COLO668 (cell line): ENCODE measurements at regions not wholly inside any gene's neighbourhood (a gene's known extent, or its start where the extent isn't known, plus 50 kb on each side); places are given as distances from the start of the nearest gene placed in this dataset.
A peak's percentile ranks its signal among the peaks of the same experiment; 100 is the strongest.

Experiments
- DNase-seq: peaks from one replicate; lab custom pipeline; 2025; ENCODE audit not compliant: unreplicated experiment; lab: John Stamatoyannopoulos, UW

GRCh38 chr10:111707076-111707475 is 476.5 kb downstream of the GPAM start:
- no peak for DNase-seq

- DNase-seq: no peak
Observed at GRCh38 chr10:111709603-111710002, 474.0 kb downstream of the GPAM start.

DNA sequence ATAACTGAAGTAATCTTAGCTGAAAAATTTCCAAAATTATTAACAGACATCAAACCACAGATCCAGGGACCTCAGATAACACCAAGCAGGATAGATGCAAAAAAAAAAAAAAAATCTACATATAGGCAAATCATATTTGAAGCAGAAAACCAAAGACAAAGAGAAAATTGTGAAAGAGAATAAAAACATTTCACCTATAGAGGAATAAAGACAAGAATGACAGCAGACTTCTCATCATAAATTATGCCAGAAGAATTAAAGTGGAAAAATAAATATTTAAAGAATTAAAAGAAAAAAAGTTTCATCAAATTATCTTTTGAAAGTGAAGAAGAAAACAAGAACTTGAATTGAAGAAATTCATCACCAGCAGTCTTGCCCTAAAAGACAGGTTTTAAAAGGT is 467.5 kb downstream of the GPAM start:
- no peak for DNase-seq

DNA sequence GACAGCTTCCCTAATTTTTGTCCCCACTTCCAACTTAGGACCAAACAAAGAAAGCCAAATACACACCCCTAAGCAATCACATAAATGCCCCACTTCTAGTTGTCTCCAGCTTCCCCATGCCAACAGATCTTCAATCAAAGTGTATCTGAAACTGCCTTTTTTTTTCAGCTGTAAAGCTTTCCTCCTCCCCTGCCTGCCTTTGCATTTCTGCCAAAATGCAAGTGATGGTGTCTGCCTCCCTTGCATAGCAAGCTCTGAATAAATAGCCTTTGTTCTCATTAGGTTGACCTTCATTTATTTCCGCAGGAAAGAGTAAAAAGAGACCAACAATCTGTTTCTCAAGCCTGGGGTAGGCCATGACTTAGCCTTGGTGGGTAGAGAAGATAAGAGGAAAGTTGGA is 459.4 kb downstream of the GPAM start:
- DNase-seq: no peak

- DNase-seq: no peak
Observed at GRCh38 chr10:111725050-111725449, 458.5 kb downstream of the GPAM start.

DNA sequence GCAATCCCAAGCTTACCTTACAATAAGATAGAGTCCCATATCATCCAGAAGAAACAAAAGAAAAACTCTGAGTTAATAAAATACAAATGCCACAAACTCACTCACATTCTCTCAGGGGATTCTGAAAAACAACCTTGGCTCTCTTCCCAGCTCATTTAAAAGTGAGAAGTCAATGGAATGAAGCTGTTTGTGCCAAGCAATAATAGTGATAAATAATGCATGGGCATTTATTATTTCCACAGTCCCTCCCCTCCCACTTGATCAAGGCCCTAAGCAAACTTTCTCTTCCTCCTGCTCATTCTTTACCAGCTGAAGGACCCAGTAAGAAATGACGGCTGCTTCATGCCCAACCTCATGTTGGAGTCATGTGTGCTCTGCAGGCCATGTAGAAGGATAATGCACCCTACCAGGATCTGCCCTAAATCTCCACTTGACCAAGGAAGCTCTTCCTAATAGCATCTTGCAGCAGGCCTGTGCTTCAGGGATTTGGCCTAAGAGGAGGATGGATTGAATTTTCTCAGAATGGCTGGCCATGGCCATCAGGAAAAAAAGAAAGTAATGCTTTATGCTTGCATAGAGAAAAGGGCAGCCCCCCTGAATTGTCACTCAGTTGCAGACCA is 451.3 kb downstream of the GPAM start:
- DNase-seq: no peak

DNA sequence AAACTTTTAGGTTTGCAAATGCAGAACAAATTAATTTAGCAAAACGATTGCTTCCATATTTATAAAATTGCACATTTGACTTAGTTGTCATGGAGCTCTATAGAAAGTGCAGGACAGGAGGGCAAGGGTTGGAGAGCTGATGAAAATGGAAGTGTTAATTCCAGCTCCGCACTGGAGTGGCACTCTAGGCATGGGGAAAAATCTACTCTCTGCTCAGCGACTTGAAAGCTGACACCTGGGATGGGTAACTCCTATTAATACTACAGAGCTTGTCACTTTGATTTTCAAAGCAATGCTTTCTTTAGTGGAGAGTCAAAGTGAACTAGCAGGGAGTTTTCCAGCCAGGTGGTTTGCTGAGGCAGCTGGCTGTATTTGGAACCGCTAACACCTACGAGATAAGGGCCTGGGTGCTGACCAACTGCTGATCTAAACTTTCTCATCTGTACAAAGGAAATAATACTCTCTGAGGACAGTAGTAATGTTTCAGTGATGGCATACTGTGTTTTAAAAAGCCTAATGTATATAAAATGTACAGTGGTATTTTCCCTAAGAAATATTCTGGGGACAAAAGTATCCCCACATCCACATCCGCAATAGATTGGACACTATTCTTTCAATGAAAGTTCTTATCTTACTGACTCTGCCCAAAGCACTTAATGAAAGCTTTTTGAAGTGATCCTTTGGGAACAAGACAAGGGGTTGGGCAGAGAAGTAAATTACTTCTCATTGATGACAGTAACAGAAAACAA is 444.3 kb downstream of the GPAM start:
- no peak for DNase-seq

DNA sequence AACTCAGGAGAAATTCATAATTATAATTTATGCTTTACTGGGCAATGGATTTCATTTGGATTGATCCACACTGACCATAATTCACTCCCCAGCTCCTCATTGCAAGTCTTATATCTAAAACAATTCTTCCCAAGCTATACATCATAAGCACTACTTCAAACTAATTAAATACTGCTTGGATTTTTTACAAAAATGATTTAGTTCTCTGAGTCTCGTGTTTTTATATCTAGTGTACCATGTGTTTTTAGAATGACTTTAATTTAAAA is 443.8 kb downstream of the GPAM start:
- no peak for DNase-seq

GRCh38 chr10:111745982-111746381 is 437.6 kb downstream of the GPAM start:
- no peak for DNase-seq

- DNase-seq: no peak
Observed at GRCh38 chr10:111747751-111748150, 435.8 kb downstream of the GPAM start.

DNA sequence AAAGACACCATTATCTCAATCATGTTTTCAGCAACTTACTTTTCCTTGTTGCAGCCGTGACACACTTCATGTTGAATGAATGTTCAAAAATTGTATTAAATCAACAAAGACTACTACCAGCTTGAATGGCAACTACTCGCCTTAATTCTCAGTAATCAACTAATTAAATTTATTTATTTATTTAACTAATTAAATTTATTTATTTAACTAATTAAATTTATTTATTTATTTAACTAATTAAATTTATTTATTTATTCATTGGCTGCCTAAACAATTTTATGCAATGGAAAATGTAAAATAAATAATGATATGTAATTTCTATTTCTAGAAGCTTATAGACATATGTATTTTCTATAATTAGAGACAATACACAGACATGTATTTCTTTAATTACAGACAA is 435.4 kb downstream of the GPAM start:
- no peak for DNase-seq

DNA sequence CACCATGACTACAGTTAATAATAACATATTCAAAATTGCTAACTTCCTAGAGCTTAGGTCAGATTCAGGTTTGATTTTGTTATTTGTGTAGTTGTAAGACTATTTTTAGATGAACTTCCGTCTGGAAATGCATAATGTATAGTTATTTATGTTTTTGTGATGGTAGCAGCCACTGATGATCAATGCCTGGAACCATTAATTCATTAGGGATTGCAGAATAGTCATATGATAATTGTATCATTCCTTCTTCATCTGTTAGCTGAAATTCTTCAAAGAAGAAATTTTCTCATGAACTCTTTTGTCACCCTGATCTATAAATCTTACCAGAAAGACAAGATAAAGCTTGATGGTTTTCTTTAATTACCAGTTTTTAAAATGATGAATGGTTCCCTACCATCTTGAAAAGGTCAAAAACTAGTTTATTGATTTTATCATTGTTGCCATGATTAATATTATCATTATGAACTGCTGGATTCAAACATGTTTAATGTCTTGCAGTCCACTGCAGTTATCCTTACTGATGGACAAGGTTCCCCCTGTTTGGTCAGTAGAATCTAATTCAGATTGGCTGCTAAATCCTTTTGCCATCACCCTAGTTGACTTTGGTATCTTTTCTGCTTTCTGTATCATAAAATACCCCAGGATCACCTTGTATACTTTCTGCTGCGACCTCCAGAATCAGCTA is 433.3 kb downstream of the GPAM start:
- DNase-seq: no peak

- peak; percentile 4 for DNase-seq
Observed at GRCh38 chr10:111756217-111757061, 427.1 kb downstream of the GPAM start.

DNA sequence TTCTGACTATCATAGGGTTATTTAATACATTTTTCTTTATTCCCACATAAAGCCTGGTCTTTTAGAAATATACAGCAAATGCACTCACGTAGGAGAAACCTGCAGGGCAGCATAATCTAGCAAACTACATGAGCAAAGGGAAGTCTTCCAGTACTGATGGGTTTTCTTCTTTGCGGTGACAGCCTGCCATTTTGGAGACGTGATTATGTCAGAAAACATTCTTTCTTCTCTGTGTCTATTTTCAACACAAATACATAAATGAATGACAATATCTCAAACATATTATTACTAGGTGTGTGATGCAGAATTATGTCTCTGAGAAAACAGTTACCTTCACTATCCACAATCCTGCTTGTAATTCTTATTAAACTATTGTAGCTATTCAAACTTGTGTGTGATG is 425.0 kb downstream of the GPAM start:
- no peak for DNase-seq

GRCh38 chr10:111762114-111762513 is 421.5 kb downstream of the GPAM start:
- no peak for DNase-seq

- DNase-seq: no peak
Observed at GRCh38 chr10:111765216-111765615, 418.3 kb downstream of the GPAM start.

DNA sequence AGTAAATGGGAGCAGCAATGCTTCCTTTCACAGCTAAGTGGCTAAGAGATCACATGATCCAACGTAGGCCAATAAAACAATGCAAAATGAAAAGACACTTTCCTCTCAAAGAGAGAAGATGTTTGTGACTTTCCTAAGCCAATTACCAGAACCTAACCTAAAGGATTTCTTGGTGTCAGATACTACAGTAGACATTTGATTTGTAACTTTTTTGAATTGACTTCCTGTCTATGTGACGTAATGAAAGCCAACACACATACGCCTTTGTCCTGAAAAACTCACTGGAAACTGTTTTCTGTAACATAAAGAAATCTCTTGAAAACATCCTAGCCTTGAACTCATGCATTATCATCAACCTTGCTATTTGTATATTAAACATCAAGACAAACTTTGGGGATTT is 417.1 kb downstream of the GPAM start:
- no peak for DNase-seq

- DNase-seq: no peak
Observed at GRCh38 chr10:111767661-111768060, 415.9 kb downstream of the GPAM start.

DNA sequence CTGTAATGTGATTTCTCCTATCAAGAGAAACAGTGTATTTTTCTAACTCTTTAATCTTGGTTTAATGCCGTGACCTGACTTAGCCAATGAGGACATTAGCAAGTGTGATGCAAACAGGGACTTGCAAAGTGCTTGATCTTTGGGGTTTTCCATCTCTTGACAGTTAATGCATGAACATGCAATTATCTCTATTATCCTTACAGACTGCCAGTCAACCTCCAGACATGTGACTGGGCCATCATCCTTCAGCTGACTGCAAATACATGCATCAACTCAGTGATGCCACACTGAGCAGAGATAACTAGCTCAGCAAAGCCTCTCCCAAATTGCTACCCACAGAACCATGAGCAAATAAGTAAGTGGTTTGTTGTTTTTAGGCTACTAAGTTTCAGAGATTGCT is 409.6 kb downstream of the GPAM start:
- DNase-seq: no peak

- DNase-seq: no peak
Observed at GRCh38 chr10:111774486-111774885, 409.1 kb downstream of the GPAM start.

GRCh38 chr10:111784436-111784835 is 399.1 kb downstream of the GPAM start:
- no peak for DNase-seq
